WERI-Rb-1 (cell line): ENCODE measurements at regions not wholly inside any gene's neighbourhood (a gene's known extent, or its start where the extent isn't known, plus 50 kb on each side); places are given as distances from the start of the nearest gene placed in this dataset.

Experiments used
- DNase-seq: peaks from one replicate; pipeline ENCODE4 v3.0.0-alpha.2; 2020
- H3K27ac ChIP-seq: fragments of 250-450 bp; sonication (Bioruptor Pico); 2 replicates; pipeline ENCODE4 v1.5.1; 2020; ENCODE audit warnings: mild to moderate bottlenecking, moderate library complexity
- H3K27me3 ChIP-seq: fragments of 250-450 bp; sonication (Bioruptor Pico); 2 replicates; pipeline ENCODE4 v1.5.1; 2021; ENCODE audit warnings: mild to moderate bottlenecking, low read depth, moderate library complexity; ENCODE audit not compliant: insufficient read depth, severe bottlenecking
- H3K36me3 ChIP-seq: fragments of 250-450 bp; sonication (Bioruptor Pico); 2 replicates; pipeline ENCODE4 v1.5.1; 2020; ENCODE audit warnings: mild to moderate bottlenecking, moderate library complexity
- H3K4me3 ChIP-seq: 2 replicates; pipeline ENCODE4 v1.5.1; 2011; ENCODE audit warnings: low read depth, mild to moderate bottlenecking, control low read depth, low read length
- H3K9me3 ChIP-seq: fragments of 250-450 bp; sonication (Bioruptor Pico); 2 replicates; pipeline ENCODE4 v1.5.1; 2021; ENCODE audit warnings: mild to moderate bottlenecking, moderate library complexity; ENCODE audit not compliant: severe bottlenecking
- CTCF ChIP-seq: IDR thresholded peaks from 2 replicates; pipeline ENCODE4 v1.5.1; 2011; ENCODE audit warnings: low read depth, mild to moderate bottlenecking, control low read depth, inconsistent platforms, low read length

- no peaks in the 10 kb centered on the region for H3K9me3 ChIP-seq
- no peak overlapping the region for H3K27ac ChIP-seq
- DNase-seq, result no peak
- no peaks in the 10 kb centered on the region for H3K36me3 ChIP-seq
- H3K27me3 ChIP-seq, result peaks cover 81% of the 10 kb centered on the region
- H3K4me3 ChIP-seq, result no peak overlapping the region
- TF ChIP-seq CTCF, result 0 out of 2 replicates have a peak, but pooled peaks have one; percentile 8
These were observed 229.8 kb downstream of the SOD2 start for GRCh38 chr6:159463119-159463829.

GRCh38 chr6:159462431-159462830, 230.6 kb downstream of the SOD2 start:
- no peak overlapping the region for H3K4me3 ChIP-seq
- no peak for TF ChIP-seq CTCF

GRCh38 chr6:159461998-159462397, 231.0 kb downstream of the SOD2 start:
- Histone ChIP-seq H3K9me3 (no peaks in the 10 kb centered on the region), H3K27ac (no peak overlapping the region), H3K36me3 (no peaks in the 10 kb centered on the region), H3K4me3 (no peak overlapping the region), H3K27me3 (peaks cover 70% of the 10 kb centered on the region)
- no peak for TF ChIP-seq CTCF
- no peak for DNase-seq

More at GRCh38 chr6:159462431-159462830, 230.6 kb downstream of the SOD2 start:
- H3K36me3 ChIP-seq, result no peaks in the 10 kb centered on the region
- no peaks in the 10 kb centered on the region for H3K9me3 ChIP-seq
- H3K27ac ChIP-seq, result no peak overlapping the region
- DNase-seq, result no peak
- H3K27me3 ChIP-seq, result peaks cover 74% of the 10 kb centered on the region

DNA sequence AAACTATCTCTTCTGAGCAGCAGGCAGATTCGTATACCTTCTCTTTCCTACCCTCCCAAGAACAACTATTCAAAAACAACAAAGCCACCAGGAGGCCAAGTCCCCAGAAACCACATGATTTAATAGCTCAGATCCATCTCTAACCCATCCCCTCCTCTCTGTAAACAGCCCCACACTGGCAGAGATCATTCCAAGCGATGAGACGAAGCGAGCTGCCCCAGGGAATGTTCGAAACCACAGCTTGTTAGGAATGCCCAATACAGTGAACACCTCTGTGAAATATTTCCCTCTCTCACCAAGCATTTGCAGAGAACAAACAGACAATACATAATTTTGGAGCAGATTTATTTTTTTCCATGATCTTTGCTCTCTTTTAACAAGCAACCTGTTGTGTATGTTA, 231.8 kb downstream of the SOD2 start:
- no peaks in the 10 kb centered on the region for H3K36me3 ChIP-seq
- H3K27me3 ChIP-seq, result peaks cover 64% of the 10 kb centered on the region
- no peak overlapping the region for H3K27ac ChIP-seq
- no peak overlapping the region for H3K4me3 ChIP-seq
- H3K9me3 ChIP-seq, result no peaks in the 10 kb centered on the region
- no peak for TF ChIP-seq CTCF
- DNase-seq, result no peak

DNA sequence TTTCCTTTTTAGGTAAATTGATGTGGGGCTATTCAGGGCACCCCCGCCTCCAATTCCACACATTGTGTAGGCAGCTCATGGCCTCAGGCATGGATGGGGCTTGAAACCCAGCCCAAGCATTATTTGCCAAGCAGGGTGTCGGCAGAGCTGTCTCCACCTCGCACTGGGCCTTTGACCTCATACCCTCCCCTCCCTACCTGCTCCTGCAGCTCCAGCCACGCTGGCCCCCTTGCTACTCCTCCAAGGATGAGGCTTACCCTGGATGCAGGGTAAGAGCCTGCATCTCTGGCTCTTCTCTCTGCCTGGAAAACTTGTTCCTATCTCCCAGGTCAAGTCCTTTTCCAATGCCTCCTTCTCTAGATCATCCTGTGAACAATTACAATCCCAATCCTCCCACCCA, 232.6 kb downstream of the SOD2 start:
- Histone ChIP-seq H3K9me3 (no peaks in the 10 kb centered on the region), H3K36me3 (no peaks in the 10 kb centered on the region), H3K27me3 (peaks cover 58% of the 10 kb centered on the region), H3K4me3 (no peak overlapping the region), H3K27ac (no peak overlapping the region)
- no peak for DNase-seq
- TF ChIP-seq CTCF, result no peak

- DNase-seq, result no peak
- no peaks in the 10 kb centered on the region for H3K9me3 ChIP-seq
- H3K36me3 ChIP-seq, result no peaks in the 10 kb centered on the region
- no peak overlapping the region for H3K27ac ChIP-seq
- peaks cover 37% of the 10 kb centered on the region for H3K27me3 ChIP-seq
- H3K4me3 ChIP-seq, result no peak overlapping the region
- no peak for TF ChIP-seq CTCF
These were observed 236.7 kb downstream of the SOD2 start for GRCh38 chr6:159456349-159456748.
